Fibroblast of mammary gland (primary cell): ENCODE measurements at regions not wholly inside any gene's neighbourhood (a gene's known extent, or its start where the extent isn't known, plus 50 kb on each side); places are given as distances from the start of the nearest gene placed in this dataset.

Experiments used
- DNase-seq: peaks from one replicate; pipeline ENCODE4 v3.0.0-alpha.2; 2010; ENCODE audit warnings: low read depth
- H3K4me3 ChIP-seq: 2 replicates; pipeline ENCODE4 v1.5.1; 2011; ENCODE audit warnings: low read depth, mild to moderate bottlenecking, low read length, moderate library complexity; ENCODE audit not compliant: control insufficient read depth
- TF ChIP-seq, protein P1 (sequence below): conservative IDR thresholded peaks from 2 replicates; pipeline ENCODE4 v1.5.1; 2011; ENCODE audit warnings: low read depth, low read length, inconsistent platforms; ENCODE audit not compliant: control insufficient read depth, insufficient read depth

DNA sequence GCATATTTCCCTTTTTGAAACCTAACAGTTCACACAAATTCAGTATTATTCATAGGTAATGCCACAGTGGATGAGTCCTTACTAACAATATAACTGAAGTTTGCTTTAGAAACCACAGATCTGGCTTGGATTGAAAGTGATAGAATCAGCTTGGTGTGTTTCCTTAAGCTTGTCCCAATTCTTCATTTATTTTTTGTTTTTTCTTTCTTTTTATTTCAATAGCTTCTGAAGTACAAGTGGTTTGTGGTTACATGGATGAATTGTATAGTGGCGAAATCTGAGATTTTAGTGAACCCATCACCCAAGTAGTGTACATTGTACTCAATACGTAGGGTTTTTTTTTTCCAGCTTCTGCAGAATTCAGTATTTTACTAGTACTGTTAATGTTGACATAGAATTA lies 518.2 kb upstream of the SEMA3D start:
- TF ChIP-seq, protein P1, sequence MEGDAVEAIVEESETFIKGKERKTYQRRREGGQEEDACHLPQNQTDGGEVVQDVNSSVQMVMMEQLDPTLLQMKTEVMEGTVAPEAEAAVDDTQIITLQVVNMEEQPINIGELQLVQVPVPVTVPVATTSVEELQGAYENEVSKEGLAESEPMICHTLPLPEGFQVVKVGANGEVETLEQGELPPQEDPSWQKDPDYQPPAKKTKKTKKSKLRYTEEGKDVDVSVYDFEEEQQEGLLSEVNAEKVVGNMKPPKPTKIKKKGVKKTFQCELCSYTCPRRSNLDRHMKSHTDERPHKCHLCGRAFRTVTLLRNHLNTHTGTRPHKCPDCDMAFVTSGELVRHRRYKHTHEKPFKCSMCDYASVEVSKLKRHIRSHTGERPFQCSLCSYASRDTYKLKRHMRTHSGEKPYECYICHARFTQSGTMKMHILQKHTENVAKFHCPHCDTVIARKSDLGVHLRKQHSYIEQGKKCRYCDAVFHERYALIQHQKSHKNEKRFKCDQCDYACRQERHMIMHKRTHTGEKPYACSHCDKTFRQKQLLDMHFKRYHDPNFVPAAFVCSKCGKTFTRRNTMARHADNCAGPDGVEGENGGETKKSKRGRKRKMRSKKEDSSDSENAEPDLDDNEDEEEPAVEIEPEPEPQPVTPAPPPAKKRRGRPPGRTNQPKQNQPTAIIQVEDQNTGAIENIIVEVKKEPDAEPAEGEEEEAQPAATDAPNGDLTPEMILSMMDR: no peak
- no peak overlapping the region for H3K4me3 ChIP-seq
- DNase-seq: no peak

DNA sequence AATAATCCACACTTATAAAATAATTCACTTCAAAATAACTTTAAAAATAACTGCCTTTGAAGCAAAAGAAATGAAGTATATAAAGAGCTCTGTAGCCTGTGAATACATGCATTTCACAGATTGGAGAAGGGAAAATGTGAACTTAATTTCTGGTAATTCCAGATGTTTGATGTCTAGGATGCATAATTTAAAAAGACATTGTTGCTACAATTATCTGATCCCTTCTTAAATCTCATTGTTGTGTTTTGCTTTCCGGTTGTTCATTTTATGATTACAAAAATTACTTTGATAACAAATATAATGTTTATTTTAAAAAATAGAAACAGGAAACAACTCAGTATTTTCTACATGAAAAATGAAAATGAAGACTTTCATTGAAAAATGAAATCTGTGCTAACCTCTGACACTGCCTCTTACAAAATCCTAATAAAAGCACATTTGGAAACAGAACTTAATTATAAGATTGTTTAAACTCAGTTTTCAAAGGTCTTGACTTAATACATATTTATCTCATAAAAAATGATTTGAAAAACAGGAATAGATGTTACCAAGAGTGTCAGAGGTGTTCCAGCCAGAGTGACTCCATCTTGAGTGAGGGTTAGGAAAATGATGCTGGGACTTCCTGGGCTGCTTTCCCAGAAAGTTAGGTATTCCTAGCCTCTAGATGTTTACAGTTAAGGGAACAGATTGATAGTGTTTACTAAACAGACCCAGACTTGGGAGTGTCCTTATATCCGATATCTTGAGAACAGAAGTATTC lies 516.6 kb upstream of the SEMA3D start:
- TF ChIP-seq, protein P1: no peak
- H3K4me3 ChIP-seq: no peak overlapping the region

DNA sequence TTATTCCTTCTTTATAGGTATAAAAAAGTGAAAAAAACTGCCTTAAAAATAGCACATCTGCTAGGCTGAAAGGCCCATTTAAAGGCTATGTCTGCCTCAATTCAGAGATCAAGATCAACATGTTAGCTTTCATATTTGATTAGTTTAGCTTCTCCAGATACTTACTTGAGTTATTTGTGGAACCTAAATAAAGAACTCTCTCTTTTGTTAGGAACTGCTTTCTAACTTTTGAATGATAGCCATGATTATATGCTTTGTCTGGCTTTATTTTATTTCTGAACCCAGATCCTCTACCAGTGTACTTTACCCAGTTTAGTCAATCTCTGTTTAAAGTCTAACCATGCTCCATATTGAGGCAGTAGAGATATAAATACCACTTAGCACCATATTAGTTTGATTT lies 515.5 kb upstream of the SEMA3D start:
- TF ChIP-seq, protein P1: no peak
- no peak for DNase-seq
- no peak overlapping the region for H3K4me3 ChIP-seq

More for the DNA sequence above, 516.6 kb upstream of the SEMA3D start:
- DNase-seq: no peak

DNA sequence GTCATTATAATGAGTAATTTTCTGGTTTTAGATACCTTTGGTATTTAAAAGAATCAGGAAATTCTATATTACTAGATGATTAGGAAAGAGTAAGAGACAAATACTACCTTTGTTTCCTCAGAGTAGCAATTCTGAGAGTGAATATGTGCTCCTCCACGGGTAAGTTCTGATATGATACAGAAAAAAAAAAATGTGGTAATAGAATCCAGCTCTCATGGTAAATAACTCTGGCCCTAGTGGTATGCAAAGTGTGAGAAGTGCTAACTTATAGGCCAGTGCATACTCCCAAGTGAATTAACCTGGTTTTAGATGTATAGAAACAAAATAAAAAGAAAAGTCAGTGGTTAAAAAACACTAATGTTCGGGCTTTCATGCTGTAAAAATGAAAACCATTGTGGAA lies 512.6 kb upstream of the SEMA3D start:
- H3K4me3 ChIP-seq: no peak overlapping the region
- TF ChIP-seq, protein P1: no peak
- no peak for DNase-seq

DNA sequence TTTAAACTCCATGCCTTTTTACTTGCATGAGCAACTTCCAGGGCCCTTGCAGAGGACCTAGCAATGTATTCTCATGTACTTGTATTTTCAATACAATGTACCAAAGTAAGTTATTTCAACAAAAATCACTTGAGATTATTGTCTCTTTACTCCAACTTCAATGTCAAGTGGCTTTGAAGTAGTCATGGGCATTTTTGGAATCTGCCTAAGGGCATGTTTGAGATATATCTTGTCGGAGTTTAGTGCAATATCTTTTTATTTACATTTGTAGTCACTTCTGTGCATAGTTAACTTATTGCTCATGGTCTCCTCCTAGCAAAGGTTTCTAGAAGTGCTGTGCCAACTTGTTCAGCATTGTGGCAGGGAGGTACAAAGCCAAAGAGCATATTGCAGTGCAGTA lies 508.7 kb upstream of the SEMA3D start:
- TF ChIP-seq, protein P1: no peak
- H3K4me3 ChIP-seq: no peak overlapping the region
- DNase-seq: no peak

DNA sequence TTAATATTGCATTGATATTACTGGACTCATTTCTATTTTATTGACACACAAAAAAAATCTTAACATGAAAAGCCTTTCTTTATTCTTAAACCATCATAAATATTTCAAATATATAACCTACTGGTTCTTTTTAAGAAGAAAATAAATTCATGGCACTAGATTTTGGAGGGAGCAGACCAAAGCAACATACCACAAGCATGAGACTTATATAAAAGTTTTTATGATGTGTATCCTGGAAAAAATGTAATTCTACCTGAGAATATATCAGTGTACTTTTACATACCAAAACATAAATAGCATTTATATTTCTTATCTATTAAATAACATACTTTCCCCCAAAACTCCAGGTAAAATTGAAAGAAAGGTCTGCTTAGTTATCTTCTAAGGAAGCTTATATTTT lies 508.2 kb upstream of the SEMA3D start:
- TF ChIP-seq, protein P1: no peak
- no peak for DNase-seq
- no peak overlapping the region for H3K4me3 ChIP-seq

DNA sequence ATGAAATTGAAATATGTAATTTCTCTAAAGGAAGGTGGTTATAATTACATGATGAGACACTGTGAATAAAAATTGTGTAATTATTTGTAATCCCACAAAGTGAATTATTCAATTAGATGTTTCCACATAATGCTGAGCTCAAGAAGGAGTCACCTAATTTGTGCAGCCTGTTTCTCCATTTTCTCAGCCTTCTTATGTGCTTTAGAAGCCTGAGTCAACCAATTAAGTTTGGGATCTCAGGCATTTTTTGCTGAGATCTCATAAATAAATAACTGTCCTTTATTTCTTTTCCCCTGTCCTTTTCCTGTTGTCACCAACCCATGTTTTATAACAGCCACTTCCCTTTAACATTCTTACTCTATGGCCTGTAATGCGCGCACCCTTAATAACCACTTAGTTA lies 506.5 kb upstream of the SEMA3D start:
- DNase-seq: peak; percentile 24
- TF ChIP-seq, protein P1: no peak
- H3K4me3 ChIP-seq: no peak overlapping the region
